ENCODE measurements at regions not wholly inside any gene's neighbourhood (a gene's known extent, or its start where the extent isn't known, plus 50 kb on each side); places are given as distances from the start of the nearest gene placed in this dataset.

DNA sequence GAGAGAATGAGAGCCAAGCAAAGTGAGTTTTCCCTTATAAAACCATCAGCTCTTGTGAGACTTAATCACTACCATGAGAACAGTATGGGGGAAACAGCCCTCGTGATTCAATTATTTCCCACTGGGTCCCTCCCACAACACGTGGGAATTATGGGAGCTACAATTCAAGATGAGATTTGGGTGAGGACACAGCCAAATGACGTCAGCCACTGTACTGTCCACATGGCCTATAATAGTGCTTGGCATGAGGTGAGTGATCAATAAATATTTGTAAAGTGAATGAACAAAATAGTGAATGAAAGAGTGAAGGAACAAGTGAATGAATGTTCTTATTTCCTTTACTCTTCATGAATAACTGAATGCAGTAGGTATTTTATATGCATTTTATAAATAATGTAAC is 199.1 kb upstream of the GOT2 start:
- DNase-seq = no peak
- TF ChIP-seq, protein P1, sequence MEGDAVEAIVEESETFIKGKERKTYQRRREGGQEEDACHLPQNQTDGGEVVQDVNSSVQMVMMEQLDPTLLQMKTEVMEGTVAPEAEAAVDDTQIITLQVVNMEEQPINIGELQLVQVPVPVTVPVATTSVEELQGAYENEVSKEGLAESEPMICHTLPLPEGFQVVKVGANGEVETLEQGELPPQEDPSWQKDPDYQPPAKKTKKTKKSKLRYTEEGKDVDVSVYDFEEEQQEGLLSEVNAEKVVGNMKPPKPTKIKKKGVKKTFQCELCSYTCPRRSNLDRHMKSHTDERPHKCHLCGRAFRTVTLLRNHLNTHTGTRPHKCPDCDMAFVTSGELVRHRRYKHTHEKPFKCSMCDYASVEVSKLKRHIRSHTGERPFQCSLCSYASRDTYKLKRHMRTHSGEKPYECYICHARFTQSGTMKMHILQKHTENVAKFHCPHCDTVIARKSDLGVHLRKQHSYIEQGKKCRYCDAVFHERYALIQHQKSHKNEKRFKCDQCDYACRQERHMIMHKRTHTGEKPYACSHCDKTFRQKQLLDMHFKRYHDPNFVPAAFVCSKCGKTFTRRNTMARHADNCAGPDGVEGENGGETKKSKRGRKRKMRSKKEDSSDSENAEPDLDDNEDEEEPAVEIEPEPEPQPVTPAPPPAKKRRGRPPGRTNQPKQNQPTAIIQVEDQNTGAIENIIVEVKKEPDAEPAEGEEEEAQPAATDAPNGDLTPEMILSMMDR (IDR thresholded peaks at IDR 0.05) = no peak
- no peak for TF ChIP-seq POLR2A (IDR thresholded peaks at IDR 0.05)
- WGBS, 2 donors = 89 to 97% methylated on average over 3 of the region's 3 CpGs
- H3K27me3 ChIP-seq = no peaks in the 10 kb centered on the region
- no peak overlapping the region for H3K27ac ChIP-seq
- H3K36me3 ChIP-seq (ENCODE audit: low read depth, missing control alignments) = no peaks in the 10 kb centered on the region
- H3K9me3 ChIP-seq = no peaks in the 10 kb centered on the region
- H3K4me1 ChIP-seq = no peaks in the 10 kb centered on the region
- intact Hi-C loops (cut with DNase I; ENCODE audit: low total_unique reads) = no loop called here
- no peak overlapping the region for H3K4me3 ChIP-seq

DNA sequence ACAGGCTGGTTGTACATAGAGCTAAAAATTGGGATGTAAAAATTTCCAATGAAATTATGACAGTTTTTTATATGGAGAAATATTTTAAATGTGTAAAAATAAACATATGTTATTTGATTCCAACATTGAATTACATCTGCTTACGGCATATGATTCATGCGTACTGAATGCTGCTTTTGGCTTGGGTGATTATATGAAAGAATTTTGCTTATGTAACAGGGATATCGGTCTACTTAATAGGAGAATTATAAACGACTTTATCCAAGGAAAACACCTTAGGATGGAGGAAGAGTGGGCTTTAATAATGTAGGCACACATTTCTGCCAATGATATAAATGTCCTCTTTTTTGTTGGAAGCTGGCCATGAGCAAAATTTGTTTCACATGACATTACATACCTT is 197.3 kb upstream of the GOT2 start:
- Histone ChIP-seq H3K36me3 (ENCODE audit: low read depth, missing control alignments) (no peaks in the 10 kb centered on the region), H3K4me1 (no peaks in the 10 kb centered on the region), H3K27me3 (no peaks in the 10 kb centered on the region), H3K9me3 (no peaks in the 10 kb centered on the region), H3K4me3 (no peak overlapping the region), H3K27ac (no peak overlapping the region)
- intact Hi-C loops (cut with DNase I; ENCODE audit: low total_unique reads) = no loop called here
- WGBS, 2 donors = 83 to 90% methylated on average over 4 of the region's 4 CpGs
- no peak for TF ChIP-seq POLR2A (IDR thresholded peaks at IDR 0.05)
- TF ChIP-seq, protein P1 (IDR thresholded peaks at IDR 0.05) = no peak
- no peak for DNase-seq

DNA sequence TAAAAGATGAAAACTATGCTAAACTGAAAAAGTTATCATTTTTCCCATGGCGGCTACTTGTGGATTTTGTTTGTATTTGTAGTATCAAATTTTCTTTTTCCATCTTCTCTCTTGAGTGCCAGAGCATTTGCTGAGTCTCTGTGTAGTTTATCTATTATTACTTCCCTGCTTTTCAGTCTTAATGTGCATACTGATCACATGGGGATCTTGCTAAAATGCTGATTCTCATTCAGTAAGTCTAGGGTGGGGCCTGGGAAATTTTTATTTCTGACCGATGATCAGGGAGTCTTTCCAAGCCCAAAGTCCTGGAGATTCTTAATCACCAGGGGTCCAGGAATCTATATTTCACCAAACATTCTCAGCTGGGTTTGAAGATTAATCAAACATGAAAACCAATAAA is 189.0 kb upstream of the GOT2 start:
- Histone ChIP-seq H3K27ac (no peak overlapping the region), H3K4me1 (no peaks in the 10 kb centered on the region), H3K4me3 (no peak overlapping the region), H3K36me3 (ENCODE audit: low read depth, missing control alignments) (no peaks in the 10 kb centered on the region), H3K27me3 (no peaks in the 10 kb centered on the region), H3K9me3 (no peaks in the 10 kb centered on the region)
- no peak for DNase-seq
- TF ChIP-seq POLR2A (IDR thresholded peaks at IDR 0.05) = no peak
- TF ChIP-seq, protein P1 (IDR thresholded peaks at IDR 0.05) = no peak
- intact Hi-C loops (cut with DNase I; ENCODE audit: low total_unique reads) = no loop called here
- 91 to 97% methylated on average over 2 of the region's 2 CpGs for WGBS, 2 donors

DNA sequence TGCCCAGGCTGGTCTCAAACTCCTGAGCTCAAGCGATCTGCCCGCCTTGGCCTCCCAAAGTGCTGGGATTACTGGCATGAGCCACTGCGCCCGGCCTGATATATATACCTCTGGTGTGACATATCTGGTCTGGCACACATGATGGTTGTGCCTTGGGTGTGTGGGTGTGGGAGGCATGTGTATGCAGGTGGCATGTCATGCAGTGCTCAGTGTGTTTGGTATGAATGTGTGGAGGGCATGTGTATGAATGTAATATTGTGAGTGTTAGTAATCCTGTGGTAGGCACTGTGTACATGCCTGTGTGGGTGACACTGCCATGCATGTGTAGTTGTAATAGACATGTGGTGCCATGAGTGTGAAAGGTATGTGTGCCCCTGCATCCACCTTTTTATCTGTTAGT is 179.3 kb upstream of the GOT2 start:
- intact Hi-C loops (cut with DNase I; ENCODE audit: low total_unique reads) = no loop called here
- WGBS, 2 donors = 83 to 86% methylated on average over 4 of the region's 4 CpGs
- TF ChIP-seq, protein P1 (IDR thresholded peaks at IDR 0.05) = no peak
- no peak for TF ChIP-seq POLR2A (IDR thresholded peaks at IDR 0.05)

DNA sequence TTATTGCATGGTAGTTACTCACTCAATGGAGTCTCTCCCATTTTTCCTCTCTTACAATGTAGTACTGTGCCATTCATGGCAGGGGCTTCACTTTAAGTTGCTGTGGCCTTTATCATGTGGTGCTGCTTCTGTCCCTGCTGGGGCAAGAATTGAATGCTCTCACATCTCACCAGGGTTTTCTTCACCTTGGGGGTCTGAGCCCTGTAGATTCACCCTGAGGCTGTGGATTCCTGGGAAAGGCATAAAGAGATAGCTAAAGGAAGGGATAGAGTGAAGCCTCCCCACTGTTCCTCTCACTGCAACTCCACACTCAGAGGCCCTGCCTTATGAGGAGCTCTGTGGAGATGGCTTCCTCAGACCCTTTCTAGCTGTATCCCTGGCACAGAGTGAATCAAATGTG is 178.5 kb upstream of the GOT2 start:
- H3K9me3 ChIP-seq = no peaks in the 10 kb centered on the region
- intact Hi-C loops (cut with DNase I; ENCODE audit: low total_unique reads) = no loop called here
- H3K27me3 ChIP-seq = no peaks in the 10 kb centered on the region
- H3K4me3 ChIP-seq = no peak overlapping the region
- no peaks in the 10 kb centered on the region for H3K4me1 ChIP-seq
- no peaks in the 10 kb centered on the region for H3K36me3 ChIP-seq (ENCODE audit: low read depth, missing control alignments)
- no peak overlapping the region for H3K27ac ChIP-seq
- TF ChIP-seq, protein P1 (IDR thresholded peaks at IDR 0.05) = no peak
- no peak for TF ChIP-seq POLR2A (IDR thresholded peaks at IDR 0.05)
- no peak for DNase-seq

More for the DNA sequence above, 179.3 kb upstream of the GOT2 start:
- H3K36me3 ChIP-seq (ENCODE audit: low read depth, missing control alignments) = no peaks in the 10 kb centered on the region
- no peaks in the 10 kb centered on the region for H3K27me3 ChIP-seq
- no peaks in the 10 kb centered on the region for H3K4me1 ChIP-seq
- H3K9me3 ChIP-seq = no peaks in the 10 kb centered on the region
- H3K27ac ChIP-seq = no peak overlapping the region
- H3K4me3 ChIP-seq = no peak overlapping the region
- DNase-seq = no peak

All from testis (tissue), 2 donors.